B cell (primary cell): ENCODE measurements at regions not wholly inside any gene's neighbourhood (a gene's known extent, or its start where the extent isn't known, plus 50 kb on each side); places are given as distances from the start of the nearest gene placed in this dataset.

Experiments used
- CTCF ChIP-seq: fragments of 200-600 bp; IDR thresholded peaks from one replicate; pipeline ENCODE4 v1.8.0; 2022; ENCODE audit warnings: antibody characterized with exemption, mild to moderate bottlenecking
- EZH2 ChIP-seq: IDR thresholded peaks from 2 replicates; pipeline ENCODE4 v1.6.1; 2012; ENCODE audit warnings: borderline replicate concordance, low read depth, mild to moderate bottlenecking, moderate library complexity, low read length; ENCODE audit not compliant: insufficient read depth, poor library complexity, severe bottlenecking

GRCh38 chr6:96735332-96735731 lies 101.9 kb downstream of the GPR63 start:
- TF ChIP-seq CTCF, result no peak
- no peak for TF ChIP-seq EZH2
